GM21737 (cell line): ENCODE measurements at regions not wholly inside any gene's neighbourhood (a gene's known extent, or its start where the extent isn't known, plus 50 kb on each side); places are given as distances from the start of the nearest gene placed in this dataset.
"Not testable (repeated sequence)": the region's sequence is repeated elsewhere in the genome, so short reads cannot be mapped to it uniquely, and the experiment has no call there.

Experiments
- ATAC-seq: cut with Tn5 transposase; IDR thresholded peaks from one replicate; pipeline ENCODE4 v1.9.1; 2021; ENCODE audit warnings: mild to moderate bottlenecking, moderate library complexity; ENCODE audit not compliant: unreplicated experiment

DNA sequence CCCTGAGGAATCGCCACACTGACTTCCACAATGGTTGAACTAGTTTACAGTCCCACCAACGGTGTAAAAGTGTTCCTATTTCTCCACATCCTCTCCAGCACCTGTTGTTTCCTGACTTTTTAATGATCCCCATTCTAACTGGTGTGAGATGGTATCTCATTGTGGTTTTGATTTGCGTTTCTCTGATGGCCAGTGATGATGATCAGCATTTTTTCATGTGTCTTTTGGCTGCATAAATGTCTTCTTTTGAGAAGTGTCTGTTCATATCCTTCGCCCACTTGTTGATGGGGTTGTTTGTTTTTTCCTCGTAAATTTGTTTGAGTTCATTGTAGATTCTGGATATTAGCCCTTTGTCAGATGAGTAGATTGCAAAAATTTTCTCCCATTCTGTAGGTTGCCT lies 223.5 kb downstream of the MAF start:
- not testable (repeated sequence) for ATAC-seq

DNA sequence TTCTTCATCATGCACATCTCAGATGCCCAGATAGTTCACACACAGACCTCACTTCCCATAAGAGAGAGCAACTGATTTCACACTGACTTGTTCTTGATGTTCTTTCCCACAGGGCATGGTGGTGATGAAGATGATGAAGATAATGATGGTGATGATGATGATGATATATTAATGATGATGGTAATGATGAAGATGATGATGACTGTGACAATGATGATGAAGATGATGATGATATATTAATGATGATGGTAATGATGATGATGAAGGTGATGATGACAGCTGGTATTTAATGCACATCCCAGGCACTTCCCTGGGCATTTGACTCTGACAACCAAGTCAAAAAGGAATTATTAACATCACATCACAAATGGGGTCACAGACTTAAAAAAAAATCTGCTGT lies 225.2 kb downstream of the MAF start:
- ATAC-seq = no peak

DNA sequence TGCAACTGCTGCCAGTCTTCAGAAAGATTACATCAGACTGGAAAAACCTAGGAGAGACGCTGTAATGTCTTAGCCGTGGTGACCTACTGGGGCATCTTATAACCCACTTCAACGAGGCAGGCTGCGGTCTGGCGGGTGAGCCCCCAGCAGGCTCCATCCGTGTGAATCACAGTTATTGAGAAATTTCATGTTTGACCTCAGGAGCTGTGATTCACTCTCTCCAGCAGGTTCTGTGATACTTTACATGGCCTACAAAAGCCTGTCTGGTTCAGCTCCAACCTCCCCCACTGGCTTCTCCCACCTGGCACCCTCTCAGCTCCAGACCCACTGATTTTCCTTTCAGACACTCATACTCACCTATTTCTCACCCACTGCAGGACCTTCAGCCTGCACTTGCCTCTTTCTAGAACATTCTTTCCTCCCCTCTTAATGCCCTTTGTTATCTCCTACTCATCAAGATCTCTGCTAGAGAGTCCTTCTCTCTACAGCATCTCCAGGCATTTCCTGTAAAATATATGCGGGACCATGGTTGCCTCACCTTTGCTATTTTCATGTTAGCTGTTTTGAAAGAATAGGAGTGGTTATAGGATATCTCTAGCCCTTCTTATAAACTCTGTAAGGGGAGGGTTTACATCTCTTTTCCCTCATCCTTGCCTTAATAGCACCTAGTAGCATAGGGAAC lies 227.9 kb downstream of the MAF start:
- ATAC-seq = no peak

DNA sequence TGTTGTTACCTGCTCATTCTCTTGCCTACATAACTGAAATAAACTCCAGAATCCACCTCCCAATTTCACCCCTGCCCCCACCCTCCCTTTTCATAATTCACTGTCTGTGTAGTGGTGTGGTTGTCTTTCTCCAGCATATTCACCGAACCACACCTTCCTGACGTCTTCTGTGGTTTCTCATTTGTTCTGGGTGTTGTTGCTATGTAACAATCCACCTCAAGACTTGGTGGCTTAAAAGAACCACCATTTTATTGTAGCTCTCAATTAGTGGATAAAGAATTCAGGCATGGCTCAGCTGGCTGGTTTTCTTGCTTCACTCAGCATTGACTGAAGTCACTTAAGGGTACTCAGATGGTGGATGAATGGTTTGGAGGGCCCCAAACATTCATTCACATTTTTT lies 229.8 kb downstream of the MAF start:
- ATAC-seq = no peak

DNA sequence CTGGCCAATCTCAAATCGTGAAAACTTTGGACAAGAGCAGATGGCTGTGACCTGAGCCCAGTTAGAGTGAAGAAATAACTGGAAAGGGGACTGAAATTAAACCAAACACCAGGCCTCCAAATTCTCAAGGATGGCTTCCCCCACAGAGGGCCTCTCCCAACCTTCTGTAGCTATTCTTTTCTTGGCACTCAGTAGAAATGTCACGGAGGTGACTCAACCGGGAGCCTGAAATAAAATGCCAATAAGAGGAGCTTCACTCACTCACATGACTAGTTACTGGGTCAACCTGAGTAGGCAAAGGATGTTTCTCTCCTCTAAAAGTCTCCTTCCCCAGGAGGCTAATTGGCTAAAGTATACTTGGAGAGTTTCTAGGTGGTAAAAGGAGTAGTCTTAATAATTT lies 230.7 kb downstream of the MAF start:
- no peak for ATAC-seq

DNA sequence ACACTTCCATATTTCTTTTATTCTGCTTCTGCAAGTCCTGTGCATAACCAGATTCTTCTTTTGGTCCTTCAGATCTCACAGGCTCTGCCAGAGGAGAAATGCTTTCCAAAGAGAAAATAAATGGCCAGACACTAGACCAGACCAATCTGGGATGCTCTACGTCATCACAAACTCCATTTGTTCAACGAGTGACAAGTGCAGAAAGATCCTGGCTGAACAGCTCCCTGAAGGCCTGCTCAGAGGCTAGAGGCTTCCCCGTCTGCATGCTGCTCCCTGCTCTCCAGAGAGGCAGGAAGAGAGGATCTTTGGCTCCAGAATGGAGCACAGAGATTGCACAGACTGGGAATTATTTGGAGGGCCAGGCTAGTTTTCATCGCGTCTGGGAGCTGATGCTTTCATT lies 232.7 kb downstream of the MAF start:
- ATAC-seq = no peak

DNA sequence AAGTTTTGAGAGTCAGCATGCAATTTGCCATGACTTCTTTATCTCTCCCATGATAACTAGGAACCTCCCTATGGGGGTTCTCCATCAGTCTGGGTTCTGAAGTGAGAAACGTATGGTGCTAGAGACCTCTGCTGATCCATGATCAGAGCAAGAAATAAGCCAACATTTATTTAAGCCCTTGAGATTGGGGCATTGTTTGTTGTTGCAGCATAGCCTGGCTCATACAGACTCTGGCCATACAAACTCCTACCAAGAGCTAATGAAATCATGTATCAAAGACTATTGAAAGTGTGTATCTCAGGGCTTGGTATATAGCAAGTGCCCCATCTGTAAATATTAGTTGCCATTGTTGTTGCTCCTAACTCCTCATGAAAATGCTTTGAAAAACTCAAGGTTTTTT lies 233.9 kb downstream of the MAF start:
- no peak for ATAC-seq

DNA sequence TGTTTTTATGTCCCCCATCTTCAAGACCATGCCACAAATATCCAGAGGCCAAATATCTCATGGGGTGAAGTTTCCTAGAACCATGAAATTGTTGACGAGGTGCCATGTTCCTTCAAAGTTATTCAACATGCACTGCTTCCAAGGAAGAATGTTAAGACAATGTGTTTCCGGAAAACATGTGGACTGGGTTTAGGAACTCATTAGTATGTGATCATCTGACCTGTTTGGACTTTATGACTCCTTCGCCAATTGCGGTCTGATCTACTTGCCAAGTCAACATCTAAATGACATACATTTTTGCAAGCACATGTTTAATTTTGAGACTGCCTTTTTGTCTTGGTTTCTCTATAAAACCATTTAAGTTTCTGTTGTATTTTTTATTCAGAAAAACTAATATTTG lies 234.8 kb downstream of the MAF start:
- ATAC-seq = no peak

DNA sequence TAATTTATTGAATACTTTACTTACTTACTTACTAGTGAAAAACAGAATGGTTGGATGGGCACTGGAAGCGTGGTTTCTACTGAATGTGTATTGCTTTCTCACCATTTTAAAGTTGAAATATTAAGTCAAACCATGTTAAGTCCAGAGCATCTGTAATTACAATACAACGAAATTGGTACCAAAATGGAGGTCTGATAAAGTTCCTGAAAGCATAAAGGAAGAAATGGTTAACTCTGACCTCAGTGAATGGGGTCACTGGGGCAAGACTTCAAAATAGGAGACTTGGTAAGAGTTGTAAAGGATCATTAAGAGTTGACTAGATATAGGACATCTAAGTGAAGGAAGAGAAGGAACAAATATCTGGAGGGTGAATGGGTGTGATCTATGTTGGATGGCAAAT lies 237.1 kb downstream of the MAF start:
- no peak for ATAC-seq

DNA sequence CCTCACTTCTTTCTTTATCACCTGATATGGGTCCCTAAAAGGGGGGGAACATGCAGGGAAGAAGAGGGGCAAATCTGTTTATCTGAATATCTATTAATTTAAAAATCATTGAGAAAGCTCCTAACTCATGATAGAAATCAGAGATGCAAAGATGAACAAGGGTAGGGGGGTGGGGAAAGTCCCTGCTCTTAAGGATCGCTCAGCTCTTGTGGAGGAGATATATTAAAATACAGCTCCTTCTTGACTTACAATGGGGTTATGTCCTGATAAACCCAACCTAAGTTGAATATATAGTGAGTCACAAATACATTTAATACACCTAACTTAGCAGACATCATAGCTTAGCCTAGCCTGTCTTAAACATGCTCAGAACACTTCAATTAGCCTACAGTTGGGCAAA lies 237.5 kb downstream of the MAF start:
- ATAC-seq = no peak

DNA sequence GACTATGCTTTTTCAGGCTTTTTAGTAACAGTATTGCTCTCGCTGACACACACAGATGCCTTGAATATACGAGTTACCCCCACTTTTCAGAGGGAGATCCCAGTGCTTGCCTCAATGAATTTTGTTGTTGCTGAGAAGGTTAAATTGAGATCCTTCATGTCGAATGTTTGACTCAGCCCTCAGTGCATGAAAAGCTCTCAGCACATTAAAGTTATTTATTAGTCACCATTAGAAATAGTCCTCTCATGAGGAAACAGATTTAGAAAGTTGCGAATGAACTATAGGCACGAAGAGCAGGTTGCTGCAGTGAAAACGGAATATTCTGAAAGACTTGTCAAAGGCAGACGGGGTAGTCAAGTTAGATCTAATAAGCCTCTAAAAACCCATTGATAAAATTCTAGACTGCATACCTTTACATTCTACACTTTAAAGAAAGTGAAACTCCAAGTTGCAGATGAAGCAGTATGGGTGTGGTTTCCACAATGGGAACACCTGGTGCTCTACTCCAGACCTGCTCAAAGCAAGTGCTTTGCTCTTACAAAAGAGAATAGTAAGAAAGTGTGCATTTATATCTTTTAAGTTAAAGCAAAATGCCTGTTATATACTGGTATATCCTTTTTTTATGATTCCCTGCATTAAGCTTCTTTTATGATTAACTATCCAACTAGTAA lies 238.1 kb downstream of the MAF start:
- ATAC-seq = no peak

DNA sequence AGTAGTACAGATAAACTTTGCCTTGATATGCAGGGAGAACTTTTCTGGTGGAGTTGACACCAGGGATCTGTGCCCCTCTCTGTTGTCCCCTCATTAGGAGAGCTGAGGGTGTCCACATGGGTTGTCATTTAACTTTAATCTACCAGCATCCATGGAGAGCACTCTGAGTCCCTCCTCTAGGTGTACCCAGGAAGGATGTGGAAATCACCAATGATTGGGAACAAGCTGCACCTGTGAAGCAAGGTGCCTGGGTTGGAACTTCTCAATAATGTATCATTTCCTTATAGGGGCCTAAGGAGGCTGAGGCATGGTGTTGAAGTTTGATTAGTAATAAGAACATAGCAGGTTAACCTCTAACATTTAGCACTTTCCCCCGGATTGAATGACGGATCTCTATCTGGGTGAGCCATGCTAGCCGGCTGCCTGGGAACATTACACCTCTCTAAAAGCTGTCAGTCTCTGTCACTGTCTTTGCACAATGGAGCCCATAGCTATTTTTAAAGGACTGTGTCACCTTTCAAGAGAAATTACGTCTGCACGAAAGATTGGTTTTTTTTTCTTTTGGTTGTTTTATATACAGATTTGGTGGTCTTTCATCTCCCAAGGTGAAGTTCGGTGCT lies 239.3 kb downstream of the MAF start:
- ATAC-seq = no peak

DNA sequence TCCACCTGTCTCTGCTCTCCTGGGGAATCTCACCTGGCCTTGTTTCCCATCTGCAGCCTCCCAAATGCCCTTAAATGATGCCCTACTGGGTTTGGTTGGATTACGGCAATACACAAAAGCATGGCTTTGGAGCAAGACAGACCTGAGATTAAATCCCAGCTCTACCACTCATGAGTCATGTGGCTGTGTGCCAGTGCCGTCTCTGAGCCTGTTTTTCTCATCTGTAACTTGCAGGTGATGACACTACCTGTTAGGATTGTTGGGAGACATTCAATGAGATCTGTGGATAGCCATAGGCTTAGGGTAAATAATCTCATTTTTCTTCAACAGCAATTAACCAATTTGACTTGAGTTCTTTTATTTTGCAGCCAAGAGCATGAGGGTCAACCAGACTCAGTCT lies 240.3 kb downstream of the MAF start:
- ATAC-seq = no peak

DNA sequence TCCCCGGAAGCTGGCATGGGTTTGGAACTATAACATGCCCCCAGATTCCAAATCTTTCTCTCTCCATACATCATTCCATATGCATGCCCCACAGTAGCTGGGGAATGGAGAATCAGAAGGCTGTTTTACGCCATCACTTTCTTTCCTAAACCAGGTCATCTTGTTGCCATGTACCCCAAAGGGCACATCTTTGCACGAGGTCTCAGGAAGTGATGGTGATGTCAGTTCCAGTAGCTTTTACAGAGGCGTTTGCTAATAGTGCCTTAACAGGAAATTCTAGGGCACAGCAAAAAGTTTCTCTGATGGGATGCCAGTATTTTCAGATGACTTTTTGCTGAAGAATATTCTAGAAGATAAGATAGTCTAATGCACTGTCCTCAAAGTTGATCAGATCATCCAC lies 241.5 kb downstream of the MAF start:
- no peak for ATAC-seq

DNA sequence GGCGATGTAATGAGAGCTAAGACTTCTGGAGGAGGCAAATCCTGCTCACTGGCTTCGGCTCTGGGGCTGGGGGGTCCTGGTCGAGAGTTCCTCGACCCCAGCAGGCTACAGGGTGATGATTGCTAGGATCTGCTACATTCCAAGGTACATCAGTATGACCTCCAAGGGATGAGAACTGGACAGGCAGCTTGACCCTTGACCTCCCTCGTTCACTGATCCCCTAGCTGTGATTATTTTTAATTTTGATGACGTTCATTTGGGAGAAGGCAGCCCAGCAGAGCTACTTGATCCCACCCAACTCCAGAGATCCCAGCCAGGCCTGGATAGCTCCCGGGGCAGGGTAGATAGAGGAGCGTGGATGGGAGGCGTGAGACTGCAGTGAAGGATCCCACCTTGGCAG lies 242.3 kb downstream of the MAF start:
- no peak for ATAC-seq

DNA sequence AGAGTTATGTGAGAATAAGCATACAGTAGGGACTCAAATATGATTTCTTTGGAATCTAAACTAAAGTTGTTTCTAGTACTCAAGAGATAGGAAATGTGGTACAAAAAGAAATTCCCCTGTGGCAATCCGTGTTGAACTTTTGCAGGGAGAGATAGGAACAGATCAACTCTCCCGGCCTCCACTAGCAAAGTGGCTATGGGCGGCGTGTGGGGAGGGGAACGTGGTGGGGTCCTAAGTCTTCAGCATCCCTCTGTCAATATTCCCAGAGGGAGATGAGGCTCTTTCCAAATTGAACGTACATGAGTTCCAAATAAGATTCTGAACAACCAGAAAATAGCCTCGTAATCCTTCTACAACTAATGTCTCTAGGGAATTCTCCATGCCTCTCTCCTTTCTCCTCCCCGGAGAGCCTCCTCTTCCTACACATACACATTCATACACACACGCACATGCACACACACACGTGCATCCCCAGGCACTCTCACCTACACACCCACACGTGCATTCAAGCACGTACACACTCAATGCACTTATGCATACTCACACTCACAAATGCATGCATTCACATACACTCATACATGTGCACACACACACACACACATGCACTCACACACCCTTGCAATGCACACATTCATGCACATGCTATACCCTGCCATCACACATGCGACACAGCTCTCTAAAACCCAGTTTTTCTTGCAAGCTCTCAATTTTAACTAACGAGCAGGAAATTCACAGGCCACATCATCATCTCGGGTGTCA lies 244.8 kb downstream of the MAF start:
- no peak for ATAC-seq

DNA sequence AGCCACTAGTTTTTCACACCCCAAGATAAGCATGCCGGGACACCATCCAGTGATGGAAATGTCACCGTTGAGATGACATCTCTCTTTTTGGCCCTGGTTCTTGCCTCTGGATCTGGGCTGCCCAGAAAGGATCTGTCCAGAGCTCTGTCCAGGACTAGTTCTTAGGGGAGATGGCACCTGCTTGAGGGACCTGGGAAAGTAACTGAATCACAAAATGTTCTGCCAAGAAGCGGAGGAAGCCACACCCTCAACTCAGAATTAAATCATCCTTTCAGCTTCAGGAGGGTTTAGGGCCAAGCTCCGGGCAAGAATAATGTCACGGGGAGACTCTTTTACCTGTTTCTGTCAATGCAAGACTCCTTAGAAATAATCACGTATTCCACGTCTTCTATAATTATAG lies 248.6 kb downstream of the MAF start:
- no peak for ATAC-seq

DNA sequence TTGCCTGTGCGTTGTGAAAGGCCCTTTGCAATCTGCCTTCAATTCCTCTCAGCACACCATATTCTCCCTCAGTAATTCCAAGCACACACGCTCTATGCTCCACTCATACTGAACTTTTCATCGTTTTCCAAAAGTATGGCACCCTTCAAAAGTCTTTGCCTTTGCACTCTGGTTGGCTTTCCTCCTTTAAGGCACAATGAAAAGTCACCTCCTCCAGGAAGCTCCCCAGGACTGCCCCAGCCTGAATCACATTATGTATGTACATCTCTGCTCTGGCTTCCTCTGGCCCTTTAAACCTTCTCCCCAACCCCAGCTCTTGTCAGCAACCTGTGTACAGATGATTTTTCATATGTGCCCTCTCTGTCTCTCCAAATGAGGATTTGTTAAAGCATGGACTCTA lies 250.7 kb downstream of the MAF start:
- ATAC-seq = no peak

DNA sequence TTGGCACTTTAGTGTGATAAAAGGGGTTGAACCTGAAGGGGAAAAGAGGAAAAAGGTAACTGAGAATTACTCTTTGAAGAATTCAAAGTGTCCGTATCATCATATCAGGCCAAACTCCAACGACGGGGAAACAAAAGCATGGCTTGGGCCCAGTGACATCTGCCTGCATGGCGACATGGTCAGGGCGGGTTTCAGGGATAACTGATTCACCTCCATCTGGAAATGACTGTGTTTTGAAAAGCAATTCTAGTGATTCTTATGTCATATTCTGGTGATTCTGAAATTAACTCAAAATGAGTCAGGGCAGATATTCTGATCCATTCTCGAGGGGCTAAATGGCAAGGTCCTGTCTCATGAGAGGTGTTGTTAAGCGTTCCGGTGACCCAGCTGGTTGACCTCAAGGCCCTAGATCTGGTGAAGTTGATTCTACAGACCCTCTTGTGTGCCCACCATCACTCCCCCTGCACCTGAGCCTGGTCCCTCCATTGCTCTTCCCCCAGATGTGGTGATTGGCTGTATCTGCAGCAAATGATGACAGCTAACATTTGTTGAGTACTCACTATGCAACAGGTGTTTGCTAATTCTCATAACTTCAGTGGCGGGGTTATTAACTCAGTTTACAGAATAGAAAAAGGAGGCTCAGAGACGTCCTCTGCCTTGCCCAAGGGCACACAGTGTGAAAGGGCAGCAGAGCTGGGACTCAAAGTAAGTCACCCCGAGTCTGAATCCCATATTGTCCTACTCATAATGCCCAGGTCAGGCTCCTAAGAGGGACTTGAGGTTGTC lies 251.8 kb downstream of the MAF start:
- ATAC-seq = no peak

DNA sequence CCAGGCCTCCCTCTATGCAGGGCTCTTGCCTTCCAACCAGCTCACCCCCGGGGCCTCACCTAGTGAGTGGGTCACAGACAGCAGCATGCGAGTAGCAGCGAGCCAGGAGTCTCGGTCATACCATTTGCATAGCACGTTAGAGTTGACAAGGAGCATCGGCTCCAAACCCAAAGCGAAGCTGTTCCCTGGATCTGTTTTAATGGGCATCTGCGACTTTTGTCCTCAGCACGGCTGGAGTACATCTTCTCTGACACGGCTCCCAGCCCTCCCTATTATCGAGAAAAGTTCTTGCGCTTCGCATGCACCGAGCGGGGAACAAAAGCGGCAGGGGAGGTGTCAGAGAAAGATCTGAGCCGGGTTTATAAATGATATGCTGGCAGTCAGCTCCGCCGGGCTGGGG lies 253.3 kb downstream of the MAF start:
- ATAC-seq = no peak

DNA sequence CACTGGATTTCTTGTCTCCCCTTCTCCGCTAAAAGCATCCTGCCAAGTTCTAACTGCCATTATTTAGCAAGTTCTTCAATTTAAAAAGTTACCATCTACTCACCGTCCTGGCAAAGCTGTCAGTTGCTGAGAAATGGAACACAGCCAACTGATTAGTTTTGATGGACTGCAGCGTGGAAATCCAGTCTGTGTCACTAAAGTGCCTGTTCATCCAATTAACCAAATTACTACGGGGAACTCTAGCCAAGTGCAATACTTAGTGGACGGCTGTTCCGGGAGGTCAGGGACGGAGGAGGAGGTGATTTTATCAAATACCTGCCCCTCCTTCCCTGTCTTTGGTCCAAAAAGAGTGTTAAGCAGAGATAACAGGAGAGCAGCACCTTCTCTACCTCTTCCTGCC lies 260.7 kb downstream of the MAF start:
- no peak for ATAC-seq
